OCI-M1 (cell line): ENCODE measurements at regions not wholly inside any gene's neighbourhood (a gene's known extent, or its start where the extent isn't known, plus 50 kb on each side); places are given as distances from the start of the nearest gene placed in this dataset.

Experiments used
- DNase-seq: peaks from one replicate; lab custom pipeline; 2025; lab: John Stamatoyannopoulos, UW

- DNase-seq: peak; percentile 89
Measured at GRCh38 chr13:80036845-80037504, 304.0 kb downstream of the SPRY2 start.

GRCh38 chr13:80035096-80035495, 305.8 kb downstream of the SPRY2 start:
- DNase-seq: no peak

- no peak for DNase-seq
Measured at GRCh38 chr13:80033951-80034350, 307.0 kb downstream of the SPRY2 start.

- no peak for DNase-seq
Measured at GRCh38 chr13:80033286-80033685, 307.6 kb downstream of the SPRY2 start.

- peak; percentile 71 for DNase-seq
Measured at GRCh38 chr13:80030491-80030890, 310.4 kb downstream of the SPRY2 start.

GRCh38 chr13:80029170-80029569, 311.8 kb downstream of the SPRY2 start:
- no peak for DNase-seq

- peak; percentile 17 for DNase-seq
Measured at GRCh38 chr13:80022146-80022545, 318.8 kb downstream of the SPRY2 start.

GRCh38 chr13:80012251-80012650, 328.7 kb downstream of the SPRY2 start:
- DNase-seq: peak; percentile 69

- DNase-seq: peak; percentile 22
Measured at GRCh38 chr13:80011448-80012212, 329.3 kb downstream of the SPRY2 start.

- no peak for DNase-seq
Measured at GRCh38 chr13:80010846-80011245, 330.1 kb downstream of the SPRY2 start.

GRCh38 chr13:80010286-80010831, 330.6 kb downstream of the SPRY2 start:
- DNase-seq: no peak

- no peak for DNase-seq
Measured at GRCh38 chr13:80009760-80010159, 331.2 kb downstream of the SPRY2 start.

- no peak for DNase-seq
Measured at GRCh38 chr13:80006940-80007339, 334.0 kb downstream of the SPRY2 start.

- no peak for DNase-seq
Measured at GRCh38 chr13:80001510-80001842, 339.4 kb downstream of the SPRY2 start.

- DNase-seq: no peak
Measured at GRCh38 chr13:80000684-80001509, 340.0 kb downstream of the SPRY2 start.

- peak; percentile 35 for DNase-seq
Measured at GRCh38 chr13:79999601-80000000, 341.3 kb downstream of the SPRY2 start.

GRCh38 chr13:79998381-79998880, 342.5 kb downstream of the SPRY2 start:
- no peak for DNase-seq

- no peak for DNase-seq
Measured at GRCh38 chr13:79997244-79997643, 343.7 kb downstream of the SPRY2 start.

GRCh38 chr13:79995334-79995733, 345.6 kb downstream of the SPRY2 start:
- DNase-seq: no peak

GRCh38 chr13:79992111-79992510, 348.8 kb downstream of the SPRY2 start:
- no peak for DNase-seq

GRCh38 chr13:79990048-79990447, 350.9 kb downstream of the SPRY2 start:
- DNase-seq: no peak

- no peak for DNase-seq
Measured at GRCh38 chr13:79989217-79989661, 351.7 kb downstream of the SPRY2 start.
